ENCODE measurements at regions not wholly inside any gene's neighbourhood (a gene's known extent, or its start where the extent isn't known, plus 50 kb on each side); places are given as distances from the start of the nearest gene placed in this dataset.

DNA sequence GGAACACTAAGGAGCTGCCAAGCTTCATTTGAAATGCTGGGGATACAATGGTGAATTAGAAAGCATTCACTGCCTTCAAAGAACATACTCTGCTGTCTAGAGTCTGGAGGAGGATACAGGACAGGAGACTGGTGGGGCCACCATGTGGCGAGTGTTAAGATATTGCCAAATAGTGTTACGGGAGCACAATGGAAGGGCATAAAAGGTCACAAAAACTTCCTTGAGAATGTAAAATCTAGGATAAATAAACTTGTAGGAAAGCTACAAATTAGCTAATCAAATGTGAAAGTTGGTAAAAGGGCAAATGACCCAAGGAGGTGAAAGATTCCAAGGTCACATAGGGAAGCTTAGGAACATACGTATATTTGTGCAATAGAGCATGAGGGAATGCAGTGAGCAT, 271.7 kb downstream of the RFPL4B start:
- TF ChIP-seq, protein P1, sequence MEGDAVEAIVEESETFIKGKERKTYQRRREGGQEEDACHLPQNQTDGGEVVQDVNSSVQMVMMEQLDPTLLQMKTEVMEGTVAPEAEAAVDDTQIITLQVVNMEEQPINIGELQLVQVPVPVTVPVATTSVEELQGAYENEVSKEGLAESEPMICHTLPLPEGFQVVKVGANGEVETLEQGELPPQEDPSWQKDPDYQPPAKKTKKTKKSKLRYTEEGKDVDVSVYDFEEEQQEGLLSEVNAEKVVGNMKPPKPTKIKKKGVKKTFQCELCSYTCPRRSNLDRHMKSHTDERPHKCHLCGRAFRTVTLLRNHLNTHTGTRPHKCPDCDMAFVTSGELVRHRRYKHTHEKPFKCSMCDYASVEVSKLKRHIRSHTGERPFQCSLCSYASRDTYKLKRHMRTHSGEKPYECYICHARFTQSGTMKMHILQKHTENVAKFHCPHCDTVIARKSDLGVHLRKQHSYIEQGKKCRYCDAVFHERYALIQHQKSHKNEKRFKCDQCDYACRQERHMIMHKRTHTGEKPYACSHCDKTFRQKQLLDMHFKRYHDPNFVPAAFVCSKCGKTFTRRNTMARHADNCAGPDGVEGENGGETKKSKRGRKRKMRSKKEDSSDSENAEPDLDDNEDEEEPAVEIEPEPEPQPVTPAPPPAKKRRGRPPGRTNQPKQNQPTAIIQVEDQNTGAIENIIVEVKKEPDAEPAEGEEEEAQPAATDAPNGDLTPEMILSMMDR (IDR thresholded peaks at IDR 0.05) = peak; percentile 59
- TF ChIP-seq POLR2AphosphoS5 (IDR thresholded peaks at IDR 0.05; ENCODE audit: low read depth, low read length) (no peak), SIN3A (IDR thresholded peaks at IDR 0.05; ENCODE audit: borderline replicate concordance, insufficient read depth, low read depth, low read length) (no peak)
- TF ChIP-seq, protein P2, sequence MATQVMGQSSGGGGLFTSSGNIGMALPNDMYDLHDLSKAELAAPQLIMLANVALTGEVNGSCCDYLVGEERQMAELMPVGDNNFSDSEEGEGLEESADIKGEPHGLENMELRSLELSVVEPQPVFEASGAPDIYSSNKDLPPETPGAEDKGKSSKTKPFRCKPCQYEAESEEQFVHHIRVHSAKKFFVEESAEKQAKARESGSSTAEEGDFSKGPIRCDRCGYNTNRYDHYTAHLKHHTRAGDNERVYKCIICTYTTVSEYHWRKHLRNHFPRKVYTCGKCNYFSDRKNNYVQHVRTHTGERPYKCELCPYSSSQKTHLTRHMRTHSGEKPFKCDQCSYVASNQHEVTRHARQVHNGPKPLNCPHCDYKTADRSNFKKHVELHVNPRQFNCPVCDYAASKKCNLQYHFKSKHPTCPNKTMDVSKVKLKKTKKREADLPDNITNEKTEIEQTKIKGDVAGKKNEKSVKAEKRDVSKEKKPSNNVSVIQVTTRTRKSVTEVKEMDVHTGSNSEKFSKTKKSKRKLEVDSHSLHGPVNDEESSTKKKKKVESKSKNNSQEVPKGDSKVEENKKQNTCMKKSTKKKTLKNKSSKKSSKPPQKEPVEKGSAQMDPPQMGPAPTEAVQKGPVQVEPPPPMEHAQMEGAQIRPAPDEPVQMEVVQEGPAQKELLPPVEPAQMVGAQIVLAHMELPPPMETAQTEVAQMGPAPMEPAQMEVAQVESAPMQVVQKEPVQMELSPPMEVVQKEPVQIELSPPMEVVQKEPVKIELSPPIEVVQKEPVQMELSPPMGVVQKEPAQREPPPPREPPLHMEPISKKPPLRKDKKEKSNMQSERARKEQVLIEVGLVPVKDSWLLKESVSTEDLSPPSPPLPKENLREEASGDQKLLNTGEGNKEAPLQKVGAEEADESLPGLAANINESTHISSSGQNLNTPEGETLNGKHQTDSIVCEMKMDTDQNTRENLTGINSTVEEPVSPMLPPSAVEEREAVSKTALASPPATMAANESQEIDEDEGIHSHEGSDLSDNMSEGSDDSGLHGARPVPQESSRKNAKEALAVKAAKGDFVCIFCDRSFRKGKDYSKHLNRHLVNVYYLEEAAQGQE (IDR thresholded peaks at IDR 0.05; ENCODE audit: insufficient read depth in 1 of 2, low read depth in 2 of 2, low read length in 1 of 2) = no peak
